ENCODE measurements at regions not wholly inside any gene's neighbourhood (a gene's known extent, or its start where the extent isn't known, plus 50 kb on each side); places are given as distances from the start of the nearest gene placed in this dataset.

- TF ChIP-seq CTCF (conservative IDR thresholded peaks at IDR 0.05; ENCODE audit: low read depth in 2 of 2) (no peak), ETS1 (IDR thresholded peaks at IDR 0.05) (no peak), POLR2AphosphoS5 (IDR thresholded peaks at IDR 0.05; ENCODE audit: low read depth) (no peak), EZH2 (IDR thresholded peaks at IDR 0.05; ENCODE audit: low read depth, unreplicated experiment) (no peak), REST (IDR thresholded peaks at IDR 0.05; ENCODE audit: unreplicated experiment) (no peak)
These were observed 693.1 kb upstream of the KIRREL3 start for GRCh38 chr11:127693686-127694085.

All from GM23338 (cell line).